HCT116 (cell line): ENCODE measurements at regions not wholly inside any gene's neighbourhood (a gene's known extent, or its start where the extent isn't known, plus 50 kb on each side); places are given as distances from the start of the nearest gene placed in this dataset.

Experiments
- ATAC-seq: fragments of 200-7000 bp; cut with Tn5 transposase; 2 replicates; pipeline ENCODE4 v1.9.1; 2020; ENCODE audit warnings: mild to moderate bottlenecking, moderate library complexity
- BruUV-seq: library from RNA; stranded (reverse); fragments of 400-500 nt; replicated peaks from 2 replicates; lab custom pipeline; 2021; lab: Mats Ljungman, UMichigan
- CTCF ChIA-PET: fragments of 300-600 bp; sonication (Branson Sonifier 250); formaldehyde crosslinking; loops from one replicate; lab custom pipeline; 2021; ENCODE audit warnings: antibody characterized with exemption; lab: Charles Lee
- POLR2A ChIA-PET: fragments of 300-600, 350-600 bp; sonication (Branson Sonifier 250); formaldehyde crosslinking; loops from one replicate; lab custom pipeline; 2021; ENCODE audit warnings: antibody characterized with exemption; lab: Charles Lee
- RAD21 ChIA-PET, 2 experiments: fragments of 300-600 bp; sonication (Branson Sonifier 250); formaldehyde crosslinking; loops; one replicate each; lab custom pipeline; 2023; ENCODE audit warnings: low total read pairs in 2 of 2; ENCODE audit not compliant: uncharacterized antibody in 2 of 2, unreplicated experiment in 2 of 2, low non-redundant PET in 1 of 2; lab: Charles Lee
- DNase-seq: peaks from one replicate; pipeline ENCODE4 v3.0.0-alpha.2; 2010; ENCODE audit warnings: low read depth, low spot score
- H2AFZ ChIP-seq: fragments of 200-600 bp; shearing (Covaris generic), sonication (generic); 2 replicates; pipeline ENCODE4 v1.6.1; 2017; ENCODE audit warnings: low read depth, mixed run types, mixed read lengths, antibody characterized with exemption, low read length; ENCODE audit not compliant: poor library complexity, severe bottlenecking
- H3K27ac ChIP-seq: 2 replicates; pipeline ENCODE4 v1.5.1; 2012; ENCODE audit warnings: low read depth, low read length
- H3K27me3 ChIP-seq: fragments of 200-600 bp; sonication (generic); 2 replicates; pipeline ENCODE4 v1.6.1; 2016; ENCODE audit warnings: mixed run types, low read length, mixed read lengths; ENCODE audit not compliant: insufficient read depth
- H3K36me3 ChIP-seq, 2 experiments: fragments of 200-500 bp in 1 of 2; fragments of 200-600 bp in 1 of 2; sonication (Bioruptor generic) in 1 of 2; sonication (generic) in 1 of 2; 2 replicates each; pipeline versions ENCODE4 v1.5.1 to v1.6.1; 2014 to 2016; ENCODE audit warnings: low read length in 2 of 2, inconsistent platforms in 1 of 2, mixed read lengths in 1 of 2, mixed run types in 1 of 2; ENCODE audit not compliant: insufficient read depth in 2 of 2, control insufficient read depth in 1 of 2
- H3K4me1 ChIP-seq, 2 experiments: fragments of 200-600 bp in 1 of 2; sonication (generic) in 1 of 2; 2 replicates each; pipeline versions ENCODE4 v1.5.1 to v1.6.1; 2012 to 2017; ENCODE audit warnings: low read length in 2 of 2, inconsistent platforms in 1 of 2, mild to moderate bottlenecking in 1 of 2, mixed read lengths in 1 of 2, mixed run types in 1 of 2, moderate library complexity in 1 of 2; ENCODE audit not compliant: insufficient read depth in 2 of 2, control insufficient read depth in 1 of 2
- H3K4me2 ChIP-seq: fragments of 200-600 bp; sonication (generic); 2 replicates; pipeline ENCODE4 v1.6.1; 2017; ENCODE audit warnings: mixed run types, low read length, mixed read lengths
- H3K4me3 ChIP-seq, 2 experiments: fragments of 200-600 bp in 1 of 2; sonication (generic) in 1 of 2; replicated peaks in 1 of 2; 2 replicates each; pipeline ENCODE4 v1.5.1; 2011 to 2016; ENCODE audit warnings: low read length in 2 of 2, control low read depth in 1 of 2, low read depth in 1 of 2, mild to moderate bottlenecking in 1 of 2, mixed read lengths in 1 of 2, mixed run types in 1 of 2
- H3K79me2 ChIP-seq: fragments of 200-600 bp; sonication (generic); 2 replicates; pipeline ENCODE4 v1.6.1; 2017; ENCODE audit warnings: mild to moderate bottlenecking, mixed run types, low read length, moderate library complexity, mixed read lengths; ENCODE audit not compliant: insufficient read depth
- H3K9ac ChIP-seq: fragments of 200-600 bp; sonication (generic); 2 replicates; pipeline ENCODE4 v1.6.1; 2016; ENCODE audit warnings: low read length, mixed read lengths
- H3K9me2 ChIP-seq: fragments of 200-600 bp; sonication (generic), shearing (Covaris generic); 2 replicates; pipeline ENCODE4 v1.6.1; 2017; ENCODE audit warnings: mixed run types, mild to moderate bottlenecking, moderate library complexity; ENCODE audit not compliant: insufficient read depth
- H3K9me3 ChIP-seq, 2 experiments: fragments of 200-500 bp in 1 of 2; fragments of 200-600 bp in 1 of 2; sonication (Bioruptor generic) in 1 of 2; sonication (generic) in 1 of 2; 2 replicates each; pipeline ENCODE4 v1.6.1; 2014 to 2017; ENCODE audit warnings: low read length in 2 of 2, mixed read lengths in 2 of 2, inconsistent platforms in 1 of 2, low read depth in 1 of 2, mild to moderate bottlenecking in 1 of 2, mixed run types in 1 of 2, moderate library complexity in 1 of 2; ENCODE audit not compliant: control insufficient read depth in 1 of 2, insufficient read depth in 1 of 2
- H4K20me1 ChIP-seq: fragments of 200-600 bp; sonication (generic), shearing (Covaris generic); 2 replicates; pipeline ENCODE4 v1.6.1; 2017; ENCODE audit warnings: mixed run types, mild to moderate bottlenecking, moderate library complexity; ENCODE audit not compliant: insufficient read depth
- ELF1 ChIP-seq: IDR thresholded peaks from 2 replicates; pipeline ENCODE4 v1.6.1; 2012; ENCODE audit warnings: low read depth, borderline replicate concordance
- EZH2 ChIP-seq: fragments of 200-600 bp; sonication (generic); IDR thresholded peaks from 2 replicates; pipeline ENCODE4 v1.6.1; 2017; ENCODE audit warnings: antibody characterized with exemption, mixed run types
- EZH2phosphoT487 ChIP-seq: fragments of 200-600 bp; IDR thresholded peaks from 2 replicates; pipeline ENCODE4 v1.6.1; 2018; ENCODE audit warnings: antibody characterized with exemption, borderline replicate concordance
- FOSL1 ChIP-seq: IDR thresholded peaks from 2 replicates; pipeline ENCODE4 v1.6.1; 2012; ENCODE audit warnings: low read depth
- JUND ChIP-seq: IDR thresholded peaks from 2 replicates; pipeline ENCODE4 v1.6.1; 2012
- POLR2A ChIP-seq: IDR thresholded peaks from 2 replicates; pipeline ENCODE4 v1.7.0; 2011; ENCODE audit warnings: borderline replicate concordance; ENCODE audit not compliant: insufficient read depth, insufficient read length; ENCODE audit errors: extremely low read depth
- POLR2AphosphoS5 ChIP-seq: IDR thresholded peaks from 2 replicates; pipeline ENCODE4 v1.6.1; 2011; ENCODE audit warnings: mild to moderate bottlenecking, low read depth, low read length, moderate library complexity
- RAD21 ChIP-seq: IDR thresholded peaks from 2 replicates; pipeline ENCODE4 v1.6.1; 2012; ENCODE audit warnings: low read depth, mild to moderate bottlenecking
- SRF ChIP-seq: IDR thresholded peaks from 2 replicates; pipeline ENCODE4 v1.6.1; 2012; ENCODE audit warnings: low read depth
- TCF7L2 ChIP-seq: IDR thresholded peaks from 2 replicates; pipeline ENCODE4 v1.7.0; 2011; ENCODE audit warnings: borderline replicate concordance, inconsistent platforms; ENCODE audit not compliant: insufficient read depth, insufficient read length; ENCODE audit errors: extremely low read depth
- ZFX ChIP-seq: fragments of 450-650 bp; IDR thresholded peaks from 2 replicates; pipeline ENCODE4 v1.6.1; 2017
- intact Hi-C: fragments of 100-400 bp; cut with micrococcal nuclease; formaldehyde crosslinking; loops from 2 replicates; pipeline ENCODE4 v1.10.0; 2022
- TF ChIP-seq, protein P1 (sequence below): IDR thresholded peaks from 2 replicates; pipeline ENCODE4 v1.6.1; 2012; ENCODE audit warnings: low read depth
- TF ChIP-seq, protein P2 (sequence below): IDR thresholded peaks from 2 replicates; pipeline ENCODE4 v1.6.1; 2012
- TF ChIP-seq, protein P3 (sequence below): IDR thresholded peaks from 2 replicates; pipeline ENCODE4 v1.6.1; 2012
- TF ChIP-seq, protein P4 (sequence below), 3 experiments: fragments of 200-600 bp in 1 of 3; sonication (generic) in 1 of 3; IDR thresholded peaks in 2 of 3; conservative IDR thresholded peaks in 1 of 3; 2 replicates each; pipeline ENCODE4 v1.5.1; 2012 to 2017; ENCODE audit warnings: low read depth in 2 of 3, low read length in 2 of 3, antibody characterized with exemption in 1 of 3, borderline replicate concordance in 1 of 3, control low read depth in 1 of 3, mild to moderate bottlenecking in 1 of 3, mixed read lengths in 1 of 3, mixed run types in 1 of 3, moderate library complexity in 1 of 3; ENCODE audit not compliant: insufficient read depth in 1 of 3

DNA sequence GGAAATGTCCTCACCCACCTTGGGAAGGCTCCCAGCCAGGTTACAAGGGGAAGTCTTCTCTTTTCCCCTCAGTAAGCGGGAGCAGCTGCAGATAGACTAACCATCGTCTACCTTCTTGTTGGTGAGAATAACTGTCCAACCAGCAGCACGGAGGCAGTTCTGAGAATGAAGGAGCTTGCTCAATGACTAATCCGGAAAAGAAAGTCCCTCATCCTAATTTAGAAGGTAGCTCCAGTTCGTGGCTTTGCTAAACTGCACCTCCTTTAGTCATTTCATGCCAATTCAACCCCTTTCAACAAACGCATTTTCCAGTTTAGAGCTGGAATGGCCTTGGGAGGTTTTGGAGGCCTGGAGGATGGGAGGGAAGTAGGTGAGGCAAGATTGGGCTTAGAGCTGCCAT lies 527.4 kb upstream of the PROK2 start (continued):
- TF ChIP-seq, protein P1, sequence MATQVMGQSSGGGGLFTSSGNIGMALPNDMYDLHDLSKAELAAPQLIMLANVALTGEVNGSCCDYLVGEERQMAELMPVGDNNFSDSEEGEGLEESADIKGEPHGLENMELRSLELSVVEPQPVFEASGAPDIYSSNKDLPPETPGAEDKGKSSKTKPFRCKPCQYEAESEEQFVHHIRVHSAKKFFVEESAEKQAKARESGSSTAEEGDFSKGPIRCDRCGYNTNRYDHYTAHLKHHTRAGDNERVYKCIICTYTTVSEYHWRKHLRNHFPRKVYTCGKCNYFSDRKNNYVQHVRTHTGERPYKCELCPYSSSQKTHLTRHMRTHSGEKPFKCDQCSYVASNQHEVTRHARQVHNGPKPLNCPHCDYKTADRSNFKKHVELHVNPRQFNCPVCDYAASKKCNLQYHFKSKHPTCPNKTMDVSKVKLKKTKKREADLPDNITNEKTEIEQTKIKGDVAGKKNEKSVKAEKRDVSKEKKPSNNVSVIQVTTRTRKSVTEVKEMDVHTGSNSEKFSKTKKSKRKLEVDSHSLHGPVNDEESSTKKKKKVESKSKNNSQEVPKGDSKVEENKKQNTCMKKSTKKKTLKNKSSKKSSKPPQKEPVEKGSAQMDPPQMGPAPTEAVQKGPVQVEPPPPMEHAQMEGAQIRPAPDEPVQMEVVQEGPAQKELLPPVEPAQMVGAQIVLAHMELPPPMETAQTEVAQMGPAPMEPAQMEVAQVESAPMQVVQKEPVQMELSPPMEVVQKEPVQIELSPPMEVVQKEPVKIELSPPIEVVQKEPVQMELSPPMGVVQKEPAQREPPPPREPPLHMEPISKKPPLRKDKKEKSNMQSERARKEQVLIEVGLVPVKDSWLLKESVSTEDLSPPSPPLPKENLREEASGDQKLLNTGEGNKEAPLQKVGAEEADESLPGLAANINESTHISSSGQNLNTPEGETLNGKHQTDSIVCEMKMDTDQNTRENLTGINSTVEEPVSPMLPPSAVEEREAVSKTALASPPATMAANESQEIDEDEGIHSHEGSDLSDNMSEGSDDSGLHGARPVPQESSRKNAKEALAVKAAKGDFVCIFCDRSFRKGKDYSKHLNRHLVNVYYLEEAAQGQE = no peak
- no peak for TF ChIP-seq SRF
- TF ChIP-seq ZFX = no peak
- TF ChIP-seq, protein P2, sequence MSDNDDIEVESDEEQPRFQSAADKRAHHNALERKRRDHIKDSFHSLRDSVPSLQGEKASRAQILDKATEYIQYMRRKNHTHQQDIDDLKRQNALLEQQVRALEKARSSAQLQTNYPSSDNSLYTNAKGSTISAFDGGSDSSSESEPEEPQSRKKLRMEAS = no peak

DNA sequence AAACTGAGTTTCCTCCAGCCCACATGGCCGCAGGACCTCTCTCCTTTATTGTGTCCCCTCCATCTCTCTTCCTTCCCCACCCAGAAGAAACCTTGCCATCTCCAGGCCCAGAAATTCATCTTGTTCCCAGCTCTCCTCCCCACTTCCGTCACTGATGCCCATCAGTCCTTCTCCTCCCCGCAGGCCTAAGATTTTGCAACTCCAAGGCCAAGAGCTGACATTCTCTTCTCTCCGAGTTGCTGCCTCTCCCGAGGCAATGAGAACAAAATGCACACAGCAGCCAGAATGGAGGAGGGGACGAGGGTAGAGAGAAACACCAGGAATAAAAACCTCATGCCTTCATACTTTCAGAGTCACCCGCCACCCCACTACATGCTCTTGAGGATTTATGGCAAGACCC lies 526.5 kb upstream of the PROK2 start:
- intact Hi-C loops = no loop called here
- no peak for TF ChIP-seq EZH2
- TF ChIP-seq EZH2phosphoT487 = no peak
- TF ChIP-seq, protein P1 = no peak
- no peak for TF ChIP-seq POLR2A
- no peak for TF ChIP-seq FOSL1
- TF ChIP-seq, protein P3, sequence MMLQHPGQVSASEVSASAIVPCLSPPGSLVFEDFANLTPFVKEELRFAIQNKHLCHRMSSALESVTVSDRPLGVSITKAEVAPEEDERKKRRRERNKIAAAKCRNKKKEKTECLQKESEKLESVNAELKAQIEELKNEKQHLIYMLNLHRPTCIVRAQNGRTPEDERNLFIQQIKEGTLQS = no peak
- no peak for TF ChIP-seq POLR2AphosphoS5
- TF ChIP-seq RAD21 = no peak
- TF ChIP-seq TCF7L2 = no peak
- TF ChIP-seq, protein P4, sequence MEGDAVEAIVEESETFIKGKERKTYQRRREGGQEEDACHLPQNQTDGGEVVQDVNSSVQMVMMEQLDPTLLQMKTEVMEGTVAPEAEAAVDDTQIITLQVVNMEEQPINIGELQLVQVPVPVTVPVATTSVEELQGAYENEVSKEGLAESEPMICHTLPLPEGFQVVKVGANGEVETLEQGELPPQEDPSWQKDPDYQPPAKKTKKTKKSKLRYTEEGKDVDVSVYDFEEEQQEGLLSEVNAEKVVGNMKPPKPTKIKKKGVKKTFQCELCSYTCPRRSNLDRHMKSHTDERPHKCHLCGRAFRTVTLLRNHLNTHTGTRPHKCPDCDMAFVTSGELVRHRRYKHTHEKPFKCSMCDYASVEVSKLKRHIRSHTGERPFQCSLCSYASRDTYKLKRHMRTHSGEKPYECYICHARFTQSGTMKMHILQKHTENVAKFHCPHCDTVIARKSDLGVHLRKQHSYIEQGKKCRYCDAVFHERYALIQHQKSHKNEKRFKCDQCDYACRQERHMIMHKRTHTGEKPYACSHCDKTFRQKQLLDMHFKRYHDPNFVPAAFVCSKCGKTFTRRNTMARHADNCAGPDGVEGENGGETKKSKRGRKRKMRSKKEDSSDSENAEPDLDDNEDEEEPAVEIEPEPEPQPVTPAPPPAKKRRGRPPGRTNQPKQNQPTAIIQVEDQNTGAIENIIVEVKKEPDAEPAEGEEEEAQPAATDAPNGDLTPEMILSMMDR (IDR thresholded peaks at IDR 0.05 in 2 of 3, conservative IDR thresholded peaks at IDR 0.05 in 1 of 3; ENCODE audit: borderline replicate concordance in 1 of 3, insufficient read depth in 1 of 3, low read depth in 2 of 3, low read length in 2 of 3) = no peak
- TF ChIP-seq JUND = no peak
- TF ChIP-seq, protein P2 = no peak
- TF ChIP-seq ZFX = no peak
- no peak for TF ChIP-seq ELF1
- TF ChIP-seq, all 23 proteins: peak for 0
- no peak overlapping the region for H3K9ac ChIP-seq
- no peak for ATAC-seq
- no peaks in the 10 kb centered on the region for H3K9me3 ChIP-seq
- H3K4me2 ChIP-seq = no peak overlapping the region
- no peak overlapping the region for H3K27ac ChIP-seq
- no peaks in the 10 kb centered on the region for H4K20me1 ChIP-seq
- no peaks in the 10 kb centered on the region for H3K79me2 ChIP-seq
- POLR2A ChIA-PET = no interaction called here
- H2AFZ ChIP-seq = no peak overlapping the region
- no peaks in the 10 kb centered on the region for H3K36me3 ChIP-seq
- CTCF ChIA-PET = no interaction called here
- BruUV-seq = no TSS peak
- no peak for DNase-seq
- 0 out of 2 replicates have a peak, but pooled peaks cover 3% of the 10 kb centered on the region for H3K27me3 ChIP-seq
- RAD21 ChIA-PET = no interaction called here
- no peak overlapping the region for H3K4me3 ChIP-seq
- no peaks in the 10 kb centered on the region for H3K9me2 ChIP-seq
- no peaks in the 10 kb centered on the region for H3K4me1 ChIP-seq
